ENCODE measurements at regions not wholly inside any gene's neighbourhood (a gene's known extent, or its start where the extent isn't known, plus 50 kb on each side); places are given as distances from the start of the nearest gene placed in this dataset.
A peak's percentile ranks its signal among the peaks of the same experiment; 100 is the strongest.
"Not testable (repeated sequence)": the region's sequence is repeated elsewhere in the genome, so short reads cannot be mapped to it uniquely, and the experiment has no call there.

- DNase-seq, result peak in 1 of 2 donors; percentile 1
- Histone ChIP-seq H3K27me3 (ENCODE audit: control insufficient read depth, insufficient read depth, low read length) (no peaks in the 10 kb centered on the region), H3K4me3 (ENCODE audit: low read length) (no peak overlapping the region), H3K27ac (ENCODE audit: low read length) (no peak overlapping the region), H3K9me3 (ENCODE audit: control insufficient read depth, insufficient read depth, low read length) (no peaks in the 10 kb centered on the region), H3K36me3 (ENCODE audit: control insufficient read depth, insufficient read depth, low read length) (no peaks in the 10 kb centered on the region), H3K4me1 (ENCODE audit: control insufficient read depth, insufficient read depth, low read length) (no peaks in the 10 kb centered on the region)
- no peak overlapping the region for H3K4me3 Mint-ChIP-seq
- no peaks in the 10 kb centered on the region for H3K36me3 Mint-ChIP-seq
- no peak overlapping the region for H3K27ac Mint-ChIP-seq
- no peak for TF ChIP-seq CTCF (IDR thresholded peaks at IDR 0.05)
- intact Hi-C loops (cut with micrococcal nuclease), result no loop called here
- no peaks in the 10 kb centered on the region for H3K27me3 Mint-ChIP-seq (ENCODE audit: low read depth in 2 of 2)
- H3K9me3 Mint-ChIP-seq, result no peaks in the 10 kb centered on the region
- no peak for ATAC-seq
- 44% methylated on average over 5 of the region's 5 CpGs for WGBS (ENCODE audit: insufficient coverage)
- no peaks in the 10 kb centered on the region for H3K4me1 Mint-ChIP-seq
Measured at GRCh38 chrX:56429581-56429980, 133.8 kb upstream of the UBQLN2 start.

GRCh38 chrX:56451981-56452380, 111.4 kb upstream of the UBQLN2 start:
- H3K4me3 ChIP-seq (ENCODE audit: low read length); H3K27ac Mint-ChIP-seq; H3K36me3 ChIP-seq (ENCODE audit: control insufficient read depth, insufficient read depth, low read length); H3K27me3 Mint-ChIP-seq (ENCODE audit: low read depth in 2 of 2); ATAC-seq; H3K27me3 ChIP-seq (ENCODE audit: control insufficient read depth, insufficient read depth, low read length); intact Hi-C loops (cut with micrococcal nuclease); H3K27ac ChIP-seq (ENCODE audit: low read length); H3K4me3 Mint-ChIP-seq; DNase-seq; H3K9me3 Mint-ChIP-seq; H3K4me1 Mint-ChIP-seq; H3K4me1 ChIP-seq (ENCODE audit: control insufficient read depth, insufficient read depth, low read length); H3K36me3 Mint-ChIP-seq; H3K9me3 ChIP-seq (ENCODE audit: control insufficient read depth, insufficient read depth, low read length): not testable (repeated sequence)
- 86% methylated on average over 12 of the region's 12 CpGs for WGBS (ENCODE audit: insufficient coverage)

DNA sequence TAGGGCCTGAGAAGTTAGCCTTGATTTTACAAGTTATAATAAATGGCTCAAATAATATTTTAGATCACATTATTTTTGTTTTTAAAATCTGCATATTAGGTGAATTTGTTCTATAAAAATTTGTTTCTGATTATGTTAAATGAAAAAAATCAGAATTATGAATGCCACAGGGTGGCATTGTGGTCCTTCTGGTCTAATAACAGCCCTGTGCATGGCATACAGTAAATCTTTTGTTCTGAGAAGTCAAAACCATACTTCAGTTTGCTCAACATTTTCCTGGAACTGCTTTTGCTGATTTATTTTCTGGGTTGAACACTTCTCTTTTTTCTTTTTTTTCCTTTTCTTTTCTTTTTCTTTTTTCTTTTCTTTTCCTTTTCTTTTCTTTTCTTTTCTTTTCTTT, 101.0 kb upstream of the UBQLN2 start:
- intact Hi-C loops (cut with micrococcal nuclease), result loop anchor here (5.0 kb wide), 1 partner anchor 265 kb away; the partner anchor contains the start of gene NBDY
- no peak overlapping the region for H3K27ac Mint-ChIP-seq
- no peaks in the 10 kb centered on the region for H3K36me3 ChIP-seq (ENCODE audit: control insufficient read depth, insufficient read depth, low read length)
- no peaks in the 10 kb centered on the region for H3K9me3 Mint-ChIP-seq
- H3K36me3 Mint-ChIP-seq, result no peaks in the 10 kb centered on the region
- no peak overlapping the region for H3K27ac ChIP-seq (ENCODE audit: low read length)
- no peak overlapping the region for H3K4me3 ChIP-seq (ENCODE audit: low read length)
- TF ChIP-seq CTCF (IDR thresholded peaks at IDR 0.05), result no peak
- no peaks in the 10 kb centered on the region for H3K4me1 ChIP-seq (ENCODE audit: control insufficient read depth, insufficient read depth, low read length)
- no peak for DNase-seq
- no peaks in the 10 kb centered on the region for H3K4me1 Mint-ChIP-seq
- H3K4me3 Mint-ChIP-seq, result no peak overlapping the region
- no peak for ATAC-seq
- no peaks in the 10 kb centered on the region for H3K9me3 ChIP-seq (ENCODE audit: control insufficient read depth, insufficient read depth, low read length)
- H3K27me3 ChIP-seq (ENCODE audit: control insufficient read depth, insufficient read depth, low read length), result no peaks in the 10 kb centered on the region
- H3K27me3 Mint-ChIP-seq (ENCODE audit: low read depth in 2 of 2), result peaks cover 6 to 31% of the 10 kb centered on the region in 2 donors

- no peak overlapping the region for H3K27ac Mint-ChIP-seq
- H3K36me3 Mint-ChIP-seq, result no peaks in the 10 kb centered on the region
- Histone ChIP-seq H3K9me3 (ENCODE audit: control insufficient read depth, insufficient read depth, low read length) (peaks cover 3% of the 10 kb centered on the region), H3K27me3 (ENCODE audit: control insufficient read depth, insufficient read depth, low read length) (no peaks in the 10 kb centered on the region), H3K36me3 (ENCODE audit: control insufficient read depth, insufficient read depth, low read length) (no peaks in the 10 kb centered on the region), H3K27ac (ENCODE audit: low read length) (no peak overlapping the region), H3K4me1 (ENCODE audit: control insufficient read depth, insufficient read depth, low read length) (no peaks in the 10 kb centered on the region), H3K4me3 (ENCODE audit: low read length) (no peak overlapping the region)
- 81% methylated on average over 2 of the region's 2 CpGs for WGBS (ENCODE audit: insufficient coverage)
- H3K4me3 Mint-ChIP-seq, result no peak overlapping the region
- ATAC-seq (no peak), DNase-seq (no peak)
- no peaks in the 10 kb centered on the region for H3K9me3 Mint-ChIP-seq
- H3K4me1 Mint-ChIP-seq, result no peaks in the 10 kb centered on the region
- H3K27me3 Mint-ChIP-seq (ENCODE audit: low read depth in 2 of 2), result peaks cover 7 to 62% of the 10 kb centered on the region in 2 donors
- TF ChIP-seq CTCF (IDR thresholded peaks at IDR 0.05), result no peak
- intact Hi-C loops (cut with micrococcal nuclease), result no loop called here
Measured at GRCh38 chrX:56468441-56468840, 95.0 kb upstream of the UBQLN2 start.

- H3K4me3 ChIP-seq (ENCODE audit: low read length); H3K4me1 ChIP-seq (ENCODE audit: control insufficient read depth, insufficient read depth, low read length); H3K27ac Mint-ChIP-seq; H3K36me3 Mint-ChIP-seq; H3K4me1 Mint-ChIP-seq; intact Hi-C loops (cut with micrococcal nuclease); ATAC-seq; H3K9me3 Mint-ChIP-seq; DNase-seq; H3K27me3 ChIP-seq (ENCODE audit: control insufficient read depth, insufficient read depth, low read length); H3K9me3 ChIP-seq (ENCODE audit: control insufficient read depth, insufficient read depth, low read length); H3K36me3 ChIP-seq (ENCODE audit: control insufficient read depth, insufficient read depth, low read length); H3K4me3 Mint-ChIP-seq; H3K27me3 Mint-ChIP-seq (ENCODE audit: low read depth in 2 of 2); H3K27ac ChIP-seq (ENCODE audit: low read length): not testable (repeated sequence)
- 78% methylated on average over 8 of the region's 8 CpGs for WGBS (ENCODE audit: insufficient coverage)
Measured at GRCh38 chrX:56494923-56495322, 68.5 kb upstream of the UBQLN2 start.

Measured in natural killer cell (primary cell).